ENCODE measurements at regions not wholly inside any gene's neighbourhood (a gene's known extent, or its start where the extent isn't known, plus 50 kb on each side); places are given as distances from the start of the nearest gene placed in this dataset.

- no peak for TF ChIP-seq EP300 (IDR thresholded peaks at IDR 0.05; ENCODE audit: low read depth)
- no peak for TF ChIP-seq CTCF (IDR thresholded peaks at IDR 0.05)
Measured at GRCh38 chr12:102763471-102763870, 153.6 kb downstream of the PAH start.
